ENCODE measurements at regions not wholly inside any gene's neighbourhood (a gene's known extent, or its start where the extent isn't known, plus 50 kb on each side); places are given as distances from the start of the nearest gene placed in this dataset.

- peaks cover 0 to 35% (median 15%) of the 10 kb centered on the region in 4 donors for H3K4me1 ChIP-seq
- H3K36me3 ChIP-seq, result no peaks in the 10 kb centered on the region
- no peak overlapping the region for H3K27ac ChIP-seq
- H3K4me3 ChIP-seq, result no peak overlapping the region
- 75 to 82% methylated on average over 6 of the region's 6 CpGs for WGBS, 2 donors
- H3K9me3 ChIP-seq, result no peaks in the 10 kb centered on the region
- DNase-seq, result no peak
- peaks cover 0 to 3% (median 0%) of the 10 kb centered on the region in 3 donors for H3K27me3 ChIP-seq
- intact Hi-C loops (cut with DNase I), result loop anchor here (5.0 kb wide), 1 partner anchor 222 kb away; no protein-coding TSS in a partner anchor
- no peak for TF ChIP-seq POLR2A (IDR thresholded peaks at IDR 0.05)
- no peak for TF ChIP-seq CTCF (IDR thresholded peaks at IDR 0.05)
- TF ChIP-seq POLR2AphosphoS5 (IDR thresholded peaks at IDR 0.05), result no peak
- TF ChIP-seq EP300 (IDR thresholded peaks at IDR 0.05), result no peak
Measured at GRCh38 chr11:116234989-116235568, 537.7 kb downstream of the BUD13 start.

- Histone ChIP-seq H3K9me3 (no peaks in the 10 kb centered on the region), H3K27ac (no peak overlapping the region), H3K4me3 (no peak overlapping the region), H3K36me3 (no peaks in the 10 kb centered on the region), H3K27me3 (peaks cover 0 to 3% (median 0%) of the 10 kb centered on the region in 3 donors), H3K4me1 (peaks cover 0 to 29% (median 11%) of the 10 kb centered on the region in 4 donors)
- intact Hi-C loops (cut with DNase I), result loop anchor here (5.0 kb wide), 1 partner anchor 224 kb away; no protein-coding TSS in a partner anchor
- no peak for TF ChIP-seq EP300 (IDR thresholded peaks at IDR 0.05)
- no peak for TF ChIP-seq POLR2A (IDR thresholded peaks at IDR 0.05)
- no peak for TF ChIP-seq POLR2AphosphoS5 (IDR thresholded peaks at IDR 0.05)
- no peak for TF ChIP-seq CTCF (IDR thresholded peaks at IDR 0.05)
- no peak for DNase-seq
- WGBS, 2 donors, result 55 to 84% methylated on average over 5 of the region's 5 CpGs
Measured at GRCh38 chr11:116233561-116233960, 539.2 kb downstream of the BUD13 start.

- Histone ChIP-seq H3K36me3 (no peaks in the 10 kb centered on the region), H3K27ac (peak overlapping the region in 3 of 4 donors; percentile 1 to 43 (median 32)), H3K27me3 (peaks cover 0 to 3% (median 0%) of the 10 kb centered on the region in 3 donors), H3K9me3 (no peaks in the 10 kb centered on the region), H3K4me1 (peaks cover 0 to 29% (median 11%) of the 10 kb centered on the region in 4 donors), H3K4me3 (no peak overlapping the region)
- peak; percentile 69 for DNase-seq
- intact Hi-C loops (cut with DNase I), result loop anchor here (5.0 kb wide), 1 partner anchor 225 kb away; no protein-coding TSS in a partner anchor
- 16 to 41% methylated on average over 8 of the region's 8 CpGs for WGBS, 2 donors
- TF ChIP-seq EP300 (IDR thresholded peaks at IDR 0.05), result no peak
- TF ChIP-seq POLR2AphosphoS5 (IDR thresholded peaks at IDR 0.05), result peak in 3 of 4 donors; percentile 18 to 45 (median 36)
Measured at GRCh38 chr11:116232364-116232828, 540.4 kb downstream of the BUD13 start.

- H3K27ac ChIP-seq, result peak overlapping the region in 2 of 4 donors; percentile 32 to 43
- no peak for DNase-seq
- peaks cover 0 to 24% (median 11%) of the 10 kb centered on the region in 4 donors for H3K4me1 ChIP-seq
- TF ChIP-seq CTCF (IDR thresholded peaks at IDR 0.05) (no peak), POLR2A (IDR thresholded peaks at IDR 0.05) (no peak), EP300 (IDR thresholded peaks at IDR 0.05) (no peak), POLR2AphosphoS5 (IDR thresholded peaks at IDR 0.05) (no peak)
- WGBS, 2 donors, result 80 to 84% methylated on average over 7 of the region's 7 CpGs
- H3K9me3 ChIP-seq, result no peaks in the 10 kb centered on the region
- peaks cover 0 to 3% (median 0%) of the 10 kb centered on the region in 3 donors for H3K27me3 ChIP-seq
- no peak overlapping the region for H3K4me3 ChIP-seq
- H3K36me3 ChIP-seq, result no peaks in the 10 kb centered on the region
- intact Hi-C loops (cut with DNase I), result loop anchor here (5.0 kb wide), 1 partner anchor 226 kb away; no protein-coding TSS in a partner anchor
Measured at GRCh38 chr11:116231543-116231942, 541.2 kb downstream of the BUD13 start.

GRCh38 chr11:116230438-116230837 is 542.3 kb downstream of the BUD13 start:
- TF ChIP-seq EP300 (IDR thresholded peaks at IDR 0.05) (no peak), POLR2AphosphoS5 (IDR thresholded peaks at IDR 0.05) (no peak)
- peaks cover 0 to 3% (median 0%) of the 10 kb centered on the region in 3 donors for H3K27me3 ChIP-seq
- H3K9me3 ChIP-seq, result no peaks in the 10 kb centered on the region
- intact Hi-C loops (cut with DNase I), result loop anchor here (5.0 kb wide), 1 partner anchor 227 kb away; no protein-coding TSS in a partner anchor
- no peaks in the 10 kb centered on the region for H3K36me3 ChIP-seq
- WGBS, 2 donors, result 93 to 94% methylated on average over 8 of the region's 8 CpGs
- H3K4me1 ChIP-seq, result peaks cover 0 to 22% (median 11%) of the 10 kb centered on the region in 4 donors
- no peak for DNase-seq
- no peak overlapping the region for H3K4me3 ChIP-seq
- H3K27ac ChIP-seq, result no peak overlapping the region
